ENCODE measurements at regions not wholly inside any gene's neighbourhood (a gene's known extent, or its start where the extent isn't known, plus 50 kb on each side); places are given as distances from the start of the nearest gene placed in this dataset.

GRCh38 chr13:61486496-61486895, 70.8 kb upstream of the PCDH20 start:
- TF ChIP-seq FOXM1 (IDR thresholded peaks at IDR 0.05; ENCODE audit: borderline replicate concordance, low read depth) (no peak), ZBTB7A (IDR thresholded peaks at IDR 0.05; ENCODE audit: low read depth) (no peak), EGR1 (IDR thresholded peaks at IDR 0.05) (no peak), NFIC (IDR thresholded peaks at IDR 0.05) (no peak)
